Activated CD8-positive, alpha-beta T cell treated with anti-CD3 and anti-CD28 coated beads, Interleukin-2, amount 10 ng/mL, durations not matched to agents 7 days and 5 days (primary cell): ENCODE measurements at regions not wholly inside any gene's neighbourhood (a gene's known extent, or its start where the extent isn't known, plus 50 kb on each side); places are given as distances from the start of the nearest gene placed in this dataset.
"Not testable (repeated sequence)": the region's sequence is repeated elsewhere in the genome, so short reads cannot be mapped to it uniquely, and the experiment has no call there.

Source experiments
- ATAC-seq: fragments of 150-1000 bp; cut with Tn5 transposase; one replicate; pipeline ENCODE4 v1.10.0; 2021; ENCODE audit warnings: moderate library complexity
- CTCF ChIA-PET: fragments of 350-600 bp; sonication (Branson Sonifier 250); formaldehyde crosslinking; loops from one replicate; lab custom pipeline; 2021; ENCODE audit warnings: antibody characterized with exemption; lab: Charles Lee
- POLR2A ChIA-PET: fragments of 350-600 bp; sonication (Branson Sonifier 250); formaldehyde crosslinking; loops from one replicate; lab custom pipeline; 2021; ENCODE audit warnings: antibody characterized with exemption; lab: Charles Lee
- DNase-seq: peaks from one replicate; pipeline ENCODE4 v3.0.0-alpha.2; 2020
- H3K27ac Mint-ChIP-seq: one replicate; pipeline ENCODE4 v1.8.0; 2021; ENCODE audit warnings: mild to moderate bottlenecking, mixed read lengths
- H3K27me3 Mint-ChIP-seq: one replicate; pipeline ENCODE4 v1.8.0; 2021; ENCODE audit warnings: low read depth, mixed read lengths
- H3K36me3 Mint-ChIP-seq: one replicate; pipeline ENCODE4 v1.8.0; 2021; ENCODE audit warnings: low read depth, mixed read lengths
- H3K4me1 Mint-ChIP-seq: one replicate; pipeline ENCODE4 v1.8.0; 2021; ENCODE audit warnings: low read depth, mixed read lengths
- H3K4me3 Mint-ChIP-seq: one replicate; pipeline ENCODE4 v1.8.0; 2021; ENCODE audit warnings: mild to moderate bottlenecking, mixed read lengths
- H3K9me3 Mint-ChIP-seq: one replicate; pipeline ENCODE4 v1.8.0; 2022; ENCODE audit warnings: mixed read lengths; ENCODE audit not compliant: insufficient read depth

DNA sequence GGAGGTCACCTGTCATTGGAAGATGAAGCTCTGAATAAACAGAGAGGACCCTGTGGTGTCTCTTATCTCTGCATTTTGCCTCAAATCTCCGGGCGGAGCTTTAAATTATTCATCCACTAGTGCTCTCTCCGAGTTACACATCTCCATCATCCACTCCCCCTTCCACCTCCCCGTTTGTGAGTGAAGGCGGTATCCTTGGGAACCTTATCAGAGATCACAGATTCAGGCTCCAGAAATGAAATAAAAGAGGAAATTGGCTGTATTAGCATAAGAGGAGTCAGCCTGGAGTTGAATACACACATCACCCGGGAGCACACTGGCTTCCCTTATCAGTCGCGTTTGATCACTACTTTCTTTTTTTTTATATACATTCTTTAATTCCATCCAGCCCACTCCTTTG, 1184.8 kb downstream of the GATA3 start:
- CTCF ChIA-PET, result no interaction called here
- ATAC-seq (no peak), DNase-seq (no peak)
- H3K27ac Mint-ChIP-seq, result no peak overlapping the region
- POLR2A ChIA-PET, result no interaction called here
- no peaks in the 10 kb centered on the region for H3K9me3 Mint-ChIP-seq
- H3K4me1 Mint-ChIP-seq, result no peaks in the 10 kb centered on the region
- H3K27me3 Mint-ChIP-seq, result peaks cover 4% of the 10 kb centered on the region
- no peak overlapping the region for H3K4me3 Mint-ChIP-seq
- H3K36me3 Mint-ChIP-seq, result no peaks in the 10 kb centered on the region

DNA sequence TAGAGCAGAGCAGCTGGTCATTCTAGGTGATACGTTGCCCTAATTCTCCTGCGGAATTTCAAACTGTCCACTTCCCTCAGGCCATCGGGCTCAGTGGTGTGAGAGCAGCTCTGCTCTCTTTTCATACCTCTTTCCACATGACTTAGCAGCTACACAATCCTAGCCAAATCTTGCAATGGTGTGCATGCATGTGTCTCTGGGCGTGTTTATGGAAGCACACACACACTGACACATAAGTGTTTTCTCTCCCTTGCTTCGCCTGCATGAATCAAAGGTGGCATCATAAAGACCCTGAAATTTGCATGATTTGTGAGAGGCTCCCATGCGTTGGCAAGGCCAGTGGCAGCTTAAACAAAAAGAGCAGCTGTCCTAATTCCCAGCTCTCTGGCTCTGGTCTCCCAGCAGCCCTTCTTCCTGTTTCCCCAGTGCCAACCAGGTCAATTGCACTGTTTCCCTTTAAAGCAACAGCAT, 1189.5 kb downstream of the GATA3 start:
- CTCF ChIA-PET, result no interaction called here
- POLR2A ChIA-PET, result no interaction called here
- no peak overlapping the region for H3K27ac Mint-ChIP-seq
- no peak overlapping the region for H3K4me3 Mint-ChIP-seq
- peaks cover 7% of the 10 kb centered on the region for H3K27me3 Mint-ChIP-seq
- no peak for ATAC-seq
- H3K4me1 Mint-ChIP-seq, result no peaks in the 10 kb centered on the region
- no peaks in the 10 kb centered on the region for H3K36me3 Mint-ChIP-seq
- DNase-seq, result no peak
- no peaks in the 10 kb centered on the region for H3K9me3 Mint-ChIP-seq

DNA sequence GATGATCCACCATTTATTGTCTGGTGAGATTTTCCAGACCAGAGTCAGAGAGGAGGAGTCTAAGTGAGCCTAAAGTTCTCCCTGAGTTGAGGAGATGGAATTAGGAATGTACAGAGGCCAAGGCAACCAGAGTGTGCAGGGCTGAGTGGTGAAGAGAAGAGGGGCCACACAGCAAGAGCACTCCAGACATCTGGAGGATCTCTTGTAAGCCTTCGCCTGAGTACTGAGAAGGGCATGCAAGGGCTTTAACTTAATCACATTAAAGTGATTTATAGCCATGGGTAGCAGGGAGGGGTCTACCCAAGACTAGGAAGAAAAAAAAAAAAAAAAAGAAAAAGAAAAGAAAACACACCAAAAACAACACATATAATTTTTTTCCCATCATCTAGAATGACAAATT, 1190.4 kb downstream of the GATA3 start:
- Mint-ChIP-seq H3K27ac (no peak overlapping the region), H3K36me3 (no peaks in the 10 kb centered on the region), H3K9me3 (no peaks in the 10 kb centered on the region), H3K4me3 (no peak overlapping the region), H3K4me1 (no peaks in the 10 kb centered on the region), H3K27me3 (peaks cover 12% of the 10 kb centered on the region)
- CTCF ChIA-PET, result no interaction called here
- DNase-seq, result no peak
- POLR2A ChIA-PET, result no interaction called here
- no peak for ATAC-seq

DNA sequence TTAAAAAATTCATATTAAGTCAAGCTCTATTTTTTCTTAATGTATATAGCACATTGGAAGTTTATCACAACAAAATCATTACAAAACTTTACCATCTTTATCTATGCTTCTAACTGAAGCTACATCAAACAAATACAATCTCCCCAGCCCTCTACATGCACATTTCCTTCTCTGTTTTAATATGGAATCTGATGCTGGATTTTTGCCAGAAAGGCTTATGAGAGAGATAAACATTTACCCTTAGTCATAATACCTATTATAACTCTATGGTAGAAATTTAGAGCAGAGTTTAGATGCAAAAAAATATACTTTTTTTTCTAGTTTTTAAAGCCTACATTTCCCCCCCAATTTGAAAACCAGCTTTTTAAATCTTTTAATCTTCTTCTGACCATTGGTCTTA, 1198.6 kb downstream of the GATA3 start:
- peaks cover 31% of the 10 kb centered on the region for H3K27me3 Mint-ChIP-seq
- no peak overlapping the region for H3K27ac Mint-ChIP-seq
- H3K4me3 Mint-ChIP-seq, result no peak overlapping the region
- POLR2A ChIA-PET, result no interaction called here
- no peaks in the 10 kb centered on the region for H3K36me3 Mint-ChIP-seq
- DNase-seq (no peak), ATAC-seq (no peak)
- no peaks in the 10 kb centered on the region for H3K9me3 Mint-ChIP-seq
- CTCF ChIA-PET, result no interaction called here
- H3K4me1 Mint-ChIP-seq, result no peaks in the 10 kb centered on the region

DNA sequence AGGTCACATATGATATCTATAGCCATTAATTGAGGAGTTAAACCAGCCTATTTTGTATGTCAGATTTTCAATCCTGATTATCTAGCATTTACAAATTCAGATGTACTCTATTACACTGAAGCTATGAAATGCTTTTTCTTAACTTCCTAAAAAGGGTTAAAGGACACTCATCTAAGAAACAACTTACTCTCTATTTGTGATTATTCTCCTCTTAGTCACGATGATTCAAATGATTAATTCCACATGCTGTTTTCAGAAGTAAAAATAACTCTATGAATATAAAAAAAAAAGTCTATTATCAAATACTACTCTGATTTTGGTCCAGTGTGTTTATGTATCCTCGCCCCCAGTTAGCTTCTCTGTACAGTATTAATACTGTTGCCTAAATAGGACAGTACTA, 1199.9 kb downstream of the GATA3 start:
- CTCF ChIA-PET, result no interaction called here
- H3K36me3 Mint-ChIP-seq, result no peaks in the 10 kb centered on the region
- DNase-seq, result no peak
- POLR2A ChIA-PET, result no interaction called here
- ATAC-seq, result no peak
- no peaks in the 10 kb centered on the region for H3K9me3 Mint-ChIP-seq
- H3K4me1 Mint-ChIP-seq, result no peaks in the 10 kb centered on the region
- H3K27me3 Mint-ChIP-seq, result peaks cover 23% of the 10 kb centered on the region
- no peak overlapping the region for H3K4me3 Mint-ChIP-seq
- no peak overlapping the region for H3K27ac Mint-ChIP-seq

DNA sequence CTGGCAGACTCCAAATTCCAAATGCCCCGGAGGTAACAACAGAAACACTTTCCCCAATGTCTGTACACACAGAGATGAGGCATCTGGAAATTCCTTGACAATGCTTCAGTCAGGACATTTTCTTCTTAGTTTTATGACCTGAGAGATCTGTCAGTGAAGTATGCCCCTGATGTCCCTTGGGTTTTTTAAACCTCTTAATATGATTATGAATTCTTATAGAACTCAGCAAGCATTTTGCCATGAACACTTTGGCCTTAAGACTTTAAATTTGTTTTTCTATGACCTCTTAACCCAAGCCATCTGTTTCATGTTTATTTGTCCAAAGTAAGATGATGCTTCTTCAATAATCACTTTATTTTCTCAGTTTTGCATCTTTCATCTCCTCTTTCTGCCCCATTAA, 1206.2 kb downstream of the GATA3 start:
- DNase-seq, result no peak
- Mint-ChIP-seq H3K4me3 (no peak overlapping the region), H3K36me3 (no peaks in the 10 kb centered on the region), H3K27ac (no peak overlapping the region), H3K27me3 (peaks cover 20% of the 10 kb centered on the region), H3K9me3 (no peaks in the 10 kb centered on the region), H3K4me1 (no peaks in the 10 kb centered on the region)
- ATAC-seq, result no peak
- POLR2A ChIA-PET, result no interaction called here
- CTCF ChIA-PET, result no interaction called here

DNA sequence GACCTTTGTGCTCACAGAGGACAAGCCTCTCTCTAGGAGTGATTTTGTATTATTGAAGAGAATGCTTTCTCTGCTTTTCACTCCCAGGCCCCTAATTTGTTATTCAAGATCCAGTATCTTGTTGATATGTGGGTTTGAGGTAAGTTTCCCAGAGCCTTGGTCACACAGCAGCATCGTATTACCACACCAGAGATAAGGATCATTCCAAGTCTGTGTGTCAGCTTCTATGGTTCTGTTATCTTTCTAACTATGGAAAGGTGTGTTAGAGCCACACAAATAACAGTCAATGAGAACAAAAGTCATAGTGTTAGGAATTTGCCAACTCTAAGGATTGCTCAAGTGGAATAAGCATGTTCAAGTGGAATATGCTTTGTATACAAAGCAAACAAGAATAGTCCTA, 1208.3 kb downstream of the GATA3 start:
- no peaks in the 10 kb centered on the region for H3K4me1 Mint-ChIP-seq
- CTCF ChIA-PET, result interaction anchor here (1.0 kb wide), 1 partner anchor 1414 kb away, joined by 6 read pairs; no protein-coding TSS in a partner anchor

DNA sequence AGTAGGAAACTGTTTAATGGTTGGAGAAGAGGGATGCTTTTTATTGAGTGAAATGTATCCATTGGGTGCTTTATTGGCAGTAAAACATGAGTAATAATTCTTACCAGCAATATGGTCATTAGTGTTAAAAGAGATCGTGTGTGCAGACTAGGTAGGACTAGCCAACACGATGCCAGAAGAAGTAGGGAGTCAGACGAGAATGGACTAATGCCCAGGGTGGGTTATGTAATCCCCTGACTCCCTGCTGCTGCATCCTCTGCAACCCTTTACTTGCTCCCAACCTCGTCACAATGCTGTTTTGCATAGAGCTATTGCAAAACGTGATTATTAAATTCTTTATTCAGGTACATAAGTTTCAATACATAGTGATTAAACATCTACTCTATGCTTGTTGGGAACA, 1213.7 kb downstream of the GATA3 start:
- H3K27ac Mint-ChIP-seq, result no peak overlapping the region
- H3K4me1 Mint-ChIP-seq, result no peaks in the 10 kb centered on the region
- no peak overlapping the region for H3K4me3 Mint-ChIP-seq

More for the DNA sequence above, 1208.3 kb downstream of the GATA3 start:
- no peaks in the 10 kb centered on the region for H3K36me3 Mint-ChIP-seq
- H3K9me3 Mint-ChIP-seq, result no peaks in the 10 kb centered on the region
- DNase-seq (no peak), ATAC-seq (no peak)
- no peak overlapping the region for H3K27ac Mint-ChIP-seq
- H3K4me3 Mint-ChIP-seq, result no peak overlapping the region
- H3K27me3 Mint-ChIP-seq, result peaks cover 13% of the 10 kb centered on the region
- POLR2A ChIA-PET, result no interaction called here

DNA sequence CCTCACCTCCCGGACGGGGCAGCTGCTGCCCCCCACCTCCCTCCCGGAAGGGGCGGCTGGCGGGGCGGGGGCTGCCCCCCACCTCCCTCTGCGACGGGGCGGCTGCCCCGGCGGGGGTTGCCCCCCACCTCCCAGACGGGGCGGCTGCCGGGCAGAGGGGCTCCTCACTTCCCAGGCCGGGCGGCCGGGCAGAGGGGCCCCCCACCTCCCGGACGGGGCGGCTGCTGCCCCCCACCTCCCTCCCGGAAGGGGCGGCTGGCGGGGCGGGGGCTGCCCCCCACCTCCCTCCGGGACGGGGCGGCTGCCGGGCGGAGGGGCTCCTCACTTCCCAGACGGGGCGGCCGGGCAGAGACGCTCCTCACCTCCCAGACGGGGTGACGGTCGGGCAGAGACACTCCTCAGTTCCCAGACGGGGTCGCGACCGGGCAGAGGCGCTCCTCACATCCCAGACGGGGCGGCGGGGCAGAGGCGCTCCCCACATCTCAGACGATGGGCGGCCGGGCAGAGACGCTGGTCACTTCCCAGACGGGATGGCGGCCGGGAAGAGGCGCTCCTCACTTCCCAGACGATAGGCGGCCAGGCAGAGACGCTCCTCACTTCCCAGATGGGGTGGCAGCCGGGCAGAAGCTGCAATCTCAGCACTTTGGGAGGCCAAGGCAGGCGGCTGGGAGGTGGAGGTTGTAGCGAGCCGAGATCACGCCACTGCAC, 1218.8 kb downstream of the GATA3 start:
- H3K36me3 Mint-ChIP-seq, H3K4me3 Mint-ChIP-seq, H3K9me3 Mint-ChIP-seq, ATAC-seq, H3K27ac Mint-ChIP-seq, H3K4me1 Mint-ChIP-seq, CTCF ChIA-PET, POLR2A ChIA-PET, DNase-seq: not testable (repeated sequence)
- peaks cover 13% of the 10 kb centered on the region for H3K27me3 Mint-ChIP-seq

More for the DNA sequence above, 1213.7 kb downstream of the GATA3 start:
- DNase-seq, result no peak
- ChIA-PET CTCF (no interaction called here), POLR2A (no interaction called here)
- peaks cover 16% of the 10 kb centered on the region for H3K27me3 Mint-ChIP-seq
- no peaks in the 10 kb centered on the region for H3K9me3 Mint-ChIP-seq
- ATAC-seq, result no peak
- H3K36me3 Mint-ChIP-seq, result no peaks in the 10 kb centered on the region

DNA sequence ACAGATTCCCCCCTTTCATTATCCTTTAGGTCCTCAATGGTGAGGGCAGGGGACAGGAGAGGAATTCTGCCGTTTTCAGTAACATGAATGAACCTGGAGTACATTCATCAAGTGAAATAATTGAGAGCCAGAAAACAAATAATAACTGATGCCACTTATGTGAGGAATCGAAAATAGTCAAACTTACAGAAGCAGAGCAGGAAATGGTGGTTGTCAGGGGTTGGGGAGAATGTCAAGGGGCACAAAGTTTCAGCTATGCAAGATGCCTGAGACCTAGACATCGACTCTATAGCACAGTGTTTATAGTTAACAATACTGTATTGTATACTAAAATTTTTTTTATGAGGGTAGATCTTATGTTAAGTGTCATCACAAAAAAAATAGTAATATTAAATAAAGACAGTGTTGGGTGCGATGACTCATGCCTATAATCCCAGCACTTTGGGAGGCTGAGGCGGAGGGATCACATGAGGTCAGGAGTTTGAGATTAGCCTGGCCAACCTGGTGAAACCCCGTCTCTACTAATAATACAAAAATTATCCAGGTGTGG, 1219.8 kb downstream of the GATA3 start:
- peaks cover 7% of the 10 kb centered on the region for H3K27me3 Mint-ChIP-seq
- no peak for ATAC-seq
- CTCF ChIA-PET, result no interaction called here
- H3K9me3 Mint-ChIP-seq, result no peaks in the 10 kb centered on the region
- H3K27ac Mint-ChIP-seq, result no peak overlapping the region
- H3K36me3 Mint-ChIP-seq, result no peaks in the 10 kb centered on the region
- no peak overlapping the region for H3K4me3 Mint-ChIP-seq
- peaks cover 3% of the 10 kb centered on the region for H3K4me1 Mint-ChIP-seq
- DNase-seq, result no peak
- POLR2A ChIA-PET, result no interaction called here

DNA sequence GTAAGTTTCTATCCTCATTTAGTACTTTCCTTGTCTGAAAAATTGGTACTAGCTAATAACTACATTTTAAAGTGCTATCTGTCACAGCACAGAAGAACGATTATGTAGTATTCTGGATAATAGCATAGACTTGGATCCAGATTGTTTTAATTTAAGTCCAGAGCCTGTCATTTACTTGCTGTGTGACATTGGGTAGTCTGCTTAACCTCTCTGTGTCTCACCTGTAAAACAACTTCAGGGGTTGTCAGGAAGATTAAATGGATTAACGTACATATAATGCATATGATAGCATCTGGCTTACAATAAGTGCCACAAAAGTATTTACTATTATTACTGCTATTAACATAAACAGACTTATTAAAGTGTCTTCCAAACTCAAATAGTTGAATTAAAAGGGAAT, 1221.4 kb downstream of the GATA3 start:
- Mint-ChIP-seq H3K36me3 (no peaks in the 10 kb centered on the region), H3K27me3 (peaks cover 4% of the 10 kb centered on the region), H3K27ac (no peak overlapping the region), H3K4me3 (no peak overlapping the region), H3K4me1 (peaks cover 3% of the 10 kb centered on the region), H3K9me3 (no peaks in the 10 kb centered on the region)
- CTCF ChIA-PET, result no interaction called here
- POLR2A ChIA-PET, result no interaction called here
- DNase-seq (no peak), ATAC-seq (no peak)

DNA sequence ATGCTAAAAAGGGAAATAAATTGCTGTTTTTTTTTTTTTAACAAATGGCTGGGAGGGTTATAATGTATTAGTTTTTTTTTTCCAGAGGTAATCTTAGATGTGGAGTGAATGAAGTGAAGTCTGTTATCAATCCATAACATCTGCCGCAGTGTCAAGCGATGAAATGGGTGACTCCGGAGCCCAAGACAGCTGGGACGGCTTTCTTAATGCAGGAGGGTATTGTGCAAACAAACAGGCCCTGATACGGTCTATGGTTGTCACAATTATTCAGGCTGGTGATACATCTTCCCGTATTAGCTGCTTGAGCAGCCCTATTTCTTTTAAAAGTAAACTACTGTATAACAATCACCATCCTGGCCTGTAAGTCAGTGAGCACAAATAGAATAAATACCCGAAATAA, 1231.2 kb downstream of the GATA3 start:
- Mint-ChIP-seq H3K27me3 (peaks cover 7% of the 10 kb centered on the region), H3K4me1 (no peaks in the 10 kb centered on the region), H3K4me3 (no peak overlapping the region), H3K36me3 (no peaks in the 10 kb centered on the region), H3K27ac (no peak overlapping the region), H3K9me3 (no peaks in the 10 kb centered on the region)
- DNase-seq (no peak), ATAC-seq (no peak)
- CTCF ChIA-PET, result no interaction called here
- POLR2A ChIA-PET, result no interaction called here
